KMS-11 (cell line): ENCODE measurements at regions not wholly inside any gene's neighbourhood (a gene's known extent, or its start where the extent isn't known, plus 50 kb on each side); places are given as distances from the start of the nearest gene placed in this dataset.

Experiments
- H2AFZ ChIP-seq: fragments of 200-600 bp; sonication (generic); 2 replicates; pipeline ENCODE4 v1.6.1; 2016; ENCODE audit warnings: antibody characterized with exemption, mixed run types, low read depth
- H3K27ac ChIP-seq: fragments of 200-600 bp; sonication (generic); 2 replicates; pipeline ENCODE4 v1.6.1; 2016; ENCODE audit warnings: mild to moderate bottlenecking, mixed run types
- H3K27me3 ChIP-seq: fragments of 200-600 bp; sonication (generic); 2 replicates; pipeline ENCODE4 v1.6.1; 2017; ENCODE audit warnings: mild to moderate bottlenecking, low read depth, mixed run types, moderate library complexity; ENCODE audit not compliant: insufficient read depth
- H3K36me3 ChIP-seq: fragments of 200-600 bp; sonication (generic); 2 replicates; pipeline ENCODE4 v1.6.1; 2017; ENCODE audit warnings: mild to moderate bottlenecking, mixed run types; ENCODE audit not compliant: insufficient read depth
- H3K4me1 ChIP-seq: fragments of 200-600 bp; sonication (generic); 2 replicates; pipeline ENCODE4 v1.6.1; 2016; ENCODE audit warnings: mild to moderate bottlenecking, low read depth, mixed run types; ENCODE audit not compliant: poor library complexity, severe bottlenecking
- H3K4me2 ChIP-seq: fragments of 200-600 bp; sonication (generic); 2 replicates; pipeline ENCODE4 v1.7.0; 2016; ENCODE audit warnings: mild to moderate bottlenecking, mixed run types
- H3K4me3 ChIP-seq: fragments of 200-600 bp; sonication (generic); IDR thresholded peaks from 2 replicates; pipeline ENCODE4 v1.6.1; 2017; ENCODE audit warnings: low read depth, low read length, mixed read lengths; ENCODE audit not compliant: insufficient read depth
- H3K79me2 ChIP-seq: fragments of 200-600 bp; sonication (generic); 2 replicates; pipeline ENCODE4 v1.6.1; 2016; ENCODE audit warnings: low read depth, mixed run types; ENCODE audit not compliant: insufficient read depth
- H3K9ac ChIP-seq: fragments of 200-600 bp; sonication (generic); 2 replicates; pipeline ENCODE4 v1.6.1; 2016; ENCODE audit warnings: mild to moderate bottlenecking, mixed run types
- H4K20me1 ChIP-seq: fragments of 200-600 bp; sonication (generic); 2 replicates; pipeline ENCODE4 v1.6.1; 2016; ENCODE audit warnings: mild to moderate bottlenecking, mixed run types; ENCODE audit not compliant: insufficient read depth
- TF ChIP-seq, protein P1 (sequence below): fragments of 200-600 bp; sonication (generic); conservative IDR thresholded peaks from 2 replicates; pipeline ENCODE4 v1.6.1; 2017; ENCODE audit warnings: low read depth, mild to moderate bottlenecking, antibody characterized with exemption, low read length, moderate library complexity, mixed read lengths

DNA sequence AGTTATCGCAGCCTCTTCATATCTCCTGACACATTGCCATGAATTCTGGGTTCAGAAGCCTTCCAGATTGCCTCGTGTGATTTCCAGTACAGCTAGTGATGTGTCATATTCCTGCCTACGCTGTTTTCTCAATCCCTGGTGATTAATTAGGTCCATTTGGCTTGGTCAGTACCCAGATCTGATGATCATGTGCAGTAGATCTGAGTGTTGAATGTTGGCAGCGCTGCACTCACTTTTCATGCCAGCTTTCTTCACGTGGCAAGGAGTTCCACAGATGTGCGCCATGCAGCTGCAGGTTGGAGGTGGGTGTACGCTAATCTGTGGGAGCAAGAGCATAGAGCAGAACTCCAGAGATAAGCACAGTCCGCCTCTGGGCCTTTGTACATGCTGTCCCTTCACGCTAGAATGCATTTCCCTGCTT is 86.9 kb upstream of the COL6A5 start:
- Histone ChIP-seq H2AFZ (no peak overlapping the region), H3K4me3 (no peak overlapping the region), H3K79me2 (no peaks in the 10 kb centered on the region), H3K4me1 (no peaks in the 10 kb centered on the region), H3K36me3 (no peaks in the 10 kb centered on the region), H3K4me2 (no peak overlapping the region), H3K27ac (no peak overlapping the region), H4K20me1 (no peaks in the 10 kb centered on the region), H3K27me3 (no peaks in the 10 kb centered on the region), H3K9ac (no peak overlapping the region)
- TF ChIP-seq, protein P1, sequence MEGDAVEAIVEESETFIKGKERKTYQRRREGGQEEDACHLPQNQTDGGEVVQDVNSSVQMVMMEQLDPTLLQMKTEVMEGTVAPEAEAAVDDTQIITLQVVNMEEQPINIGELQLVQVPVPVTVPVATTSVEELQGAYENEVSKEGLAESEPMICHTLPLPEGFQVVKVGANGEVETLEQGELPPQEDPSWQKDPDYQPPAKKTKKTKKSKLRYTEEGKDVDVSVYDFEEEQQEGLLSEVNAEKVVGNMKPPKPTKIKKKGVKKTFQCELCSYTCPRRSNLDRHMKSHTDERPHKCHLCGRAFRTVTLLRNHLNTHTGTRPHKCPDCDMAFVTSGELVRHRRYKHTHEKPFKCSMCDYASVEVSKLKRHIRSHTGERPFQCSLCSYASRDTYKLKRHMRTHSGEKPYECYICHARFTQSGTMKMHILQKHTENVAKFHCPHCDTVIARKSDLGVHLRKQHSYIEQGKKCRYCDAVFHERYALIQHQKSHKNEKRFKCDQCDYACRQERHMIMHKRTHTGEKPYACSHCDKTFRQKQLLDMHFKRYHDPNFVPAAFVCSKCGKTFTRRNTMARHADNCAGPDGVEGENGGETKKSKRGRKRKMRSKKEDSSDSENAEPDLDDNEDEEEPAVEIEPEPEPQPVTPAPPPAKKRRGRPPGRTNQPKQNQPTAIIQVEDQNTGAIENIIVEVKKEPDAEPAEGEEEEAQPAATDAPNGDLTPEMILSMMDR = no peak

DNA sequence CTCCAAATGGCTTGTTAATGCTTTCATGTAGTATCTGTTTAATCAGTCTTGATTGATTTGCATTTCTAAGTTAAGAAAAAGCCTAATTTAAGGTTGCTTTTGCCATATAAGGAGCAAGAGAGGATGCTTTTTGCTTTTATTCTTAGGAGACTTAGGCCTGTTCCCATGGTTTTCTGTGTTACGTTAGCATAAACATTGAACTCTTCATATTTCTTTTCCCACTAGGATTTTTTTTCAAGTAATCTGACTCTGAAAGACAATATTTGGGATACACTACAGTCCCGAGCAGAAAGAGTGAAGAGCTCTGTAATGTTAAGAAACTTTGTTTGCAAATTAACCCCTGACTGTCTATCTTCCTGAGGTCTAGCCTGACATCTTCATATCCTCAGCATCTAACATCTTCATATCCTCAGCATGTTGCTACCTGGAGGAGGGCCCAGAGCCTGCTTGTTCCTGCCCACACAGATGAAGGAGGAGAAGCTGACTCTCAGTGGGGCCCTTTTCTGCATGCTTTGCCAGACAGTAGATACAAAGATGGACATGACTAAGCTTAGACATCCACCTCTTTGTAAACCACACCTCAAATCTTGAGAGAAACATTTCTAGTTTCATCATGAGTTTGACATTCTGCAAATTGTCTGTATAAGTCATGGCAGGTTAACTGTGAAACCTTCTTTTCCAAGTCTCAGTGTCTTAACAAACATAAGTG is 86.2 kb upstream of the COL6A5 start:
- H3K9ac ChIP-seq = no peak overlapping the region
- H3K27ac ChIP-seq = no peak overlapping the region
- no peak overlapping the region for H3K4me2 ChIP-seq
- TF ChIP-seq, protein P1 = no peak
- H3K79me2 ChIP-seq = no peaks in the 10 kb centered on the region
- no peaks in the 10 kb centered on the region for H3K36me3 ChIP-seq
- H3K4me3 ChIP-seq = no peak overlapping the region
- no peaks in the 10 kb centered on the region for H4K20me1 ChIP-seq
- no peaks in the 10 kb centered on the region for H3K27me3 ChIP-seq
- no peak overlapping the region for H2AFZ ChIP-seq
- no peaks in the 10 kb centered on the region for H3K4me1 ChIP-seq

DNA sequence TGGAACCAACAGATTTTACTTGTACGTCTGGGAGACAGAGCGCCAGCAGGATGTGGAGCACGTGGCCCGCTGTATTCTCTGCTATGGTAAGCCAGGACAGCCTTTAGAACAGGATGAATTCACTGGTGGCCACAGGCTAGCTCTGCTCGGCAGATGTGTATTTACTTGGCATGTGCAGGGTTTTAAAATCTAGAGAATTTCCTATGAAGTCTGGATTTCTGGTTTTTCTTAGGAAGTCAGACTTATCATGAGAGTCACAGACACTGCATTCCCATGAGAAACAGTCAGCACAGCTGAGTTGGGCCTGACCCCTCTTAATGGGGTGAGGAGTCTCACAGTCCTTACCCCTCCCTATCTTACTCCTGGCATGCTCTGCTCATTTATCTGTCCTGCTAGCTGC is 84.6 kb upstream of the COL6A5 start:
- no peaks in the 10 kb centered on the region for H4K20me1 ChIP-seq
- no peaks in the 10 kb centered on the region for H3K79me2 ChIP-seq
- H3K27ac ChIP-seq = no peak overlapping the region
- H3K4me3 ChIP-seq = no peak overlapping the region
- H3K4me2 ChIP-seq = no peak overlapping the region
- H3K4me1 ChIP-seq = no peaks in the 10 kb centered on the region
- TF ChIP-seq, protein P1 = no peak
- no peaks in the 10 kb centered on the region for H3K36me3 ChIP-seq
- H3K9ac ChIP-seq = no peak overlapping the region
- no peak overlapping the region for H2AFZ ChIP-seq
- no peaks in the 10 kb centered on the region for H3K27me3 ChIP-seq

DNA sequence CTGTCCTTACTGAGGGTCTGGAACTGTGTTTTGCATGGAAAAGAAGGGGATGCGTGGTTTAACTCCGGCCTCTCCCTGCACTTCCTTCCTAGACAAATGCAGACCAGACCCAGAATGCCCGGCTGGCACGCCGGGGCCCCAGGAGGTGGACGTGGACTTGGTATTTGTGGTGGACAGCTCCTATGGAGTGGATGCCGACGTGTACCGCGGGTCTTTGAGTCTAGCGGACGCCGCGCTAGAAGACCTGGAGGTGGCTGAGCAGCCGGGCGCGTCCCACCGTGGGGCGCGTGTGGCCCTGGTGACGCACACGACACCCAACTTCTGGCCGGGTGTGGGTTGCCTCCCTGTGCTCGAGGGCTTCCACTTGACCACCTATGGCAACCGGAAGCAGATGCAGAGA is 81.8 kb upstream of the COL6A5 start:
- Histone ChIP-seq H3K36me3 (no peaks in the 10 kb centered on the region), H3K27me3 (no peaks in the 10 kb centered on the region), H3K4me3 (no peak overlapping the region), H3K27ac (no peak overlapping the region), H2AFZ (no peak overlapping the region), H3K4me2 (no peak overlapping the region), H4K20me1 (no peaks in the 10 kb centered on the region), H3K9ac (no peak overlapping the region), H3K4me1 (no peaks in the 10 kb centered on the region), H3K79me2 (no peaks in the 10 kb centered on the region)
- TF ChIP-seq, protein P1 = no peak
